MCF 10A (cell line): ENCODE measurements at regions not wholly inside any gene's neighbourhood (a gene's known extent, or its start where the extent isn't known, plus 50 kb on each side); places are given as distances from the start of the nearest gene placed in this dataset.

Experiments
- BruUV-seq: library from RNA; stranded (reverse); fragments of 400-500 nt; replicated peaks from 2 replicates; lab custom pipeline; 2021; lab: Mats Ljungman, UMichigan
- CTCF ChIA-PET: fragments of 300-600 bp; sonication (Branson Sonifier 250); formaldehyde crosslinking; extraction: SDS; loops from one replicate; lab custom pipeline; 2021; ENCODE audit warnings: antibody characterized with exemption, inconsistent platforms; lab: Yijun Ruan, JAX
- POLR2A ChIA-PET: fragments of 300-600, 350-650 bp; sonication (Branson Sonifier 250); formaldehyde crosslinking; extraction: SDS; loops from one replicate; lab custom pipeline; 2020; ENCODE audit warnings: antibody characterized with exemption, inconsistent platforms; lab: Yijun Ruan, JAX
- DNase-seq: peaks from one replicate; pipeline ENCODE4 v3.0.0-alpha.2; 2018; ENCODE audit not compliant: unreplicated experiment
- H3K27ac Mint-ChIP-seq: one replicate; pipeline ENCODE4 v1.8.0; 2022; ENCODE audit warnings: mild to moderate bottlenecking, low read depth, mixed read lengths; ENCODE audit not compliant: unreplicated experiment
- H3K27me3 Mint-ChIP-seq: one replicate; pipeline ENCODE4 v1.8.0; 2022; ENCODE audit warnings: mixed read lengths; ENCODE audit not compliant: insufficient read depth, unreplicated experiment
- H3K36me3 Mint-ChIP-seq: one replicate; pipeline ENCODE4 v1.8.0; 2022; ENCODE audit warnings: mild to moderate bottlenecking, moderate library complexity, mixed read lengths; ENCODE audit not compliant: insufficient read depth, unreplicated experiment
- H3K4me1 Mint-ChIP-seq: one replicate; pipeline ENCODE4 v1.8.0; 2022; ENCODE audit warnings: mixed read lengths; ENCODE audit not compliant: insufficient read depth, unreplicated experiment
- H3K4me3 Mint-ChIP-seq: one replicate; pipeline ENCODE4 v1.8.0; 2022; ENCODE audit warnings: mild to moderate bottlenecking, moderate library complexity, mixed read lengths; ENCODE audit not compliant: unreplicated experiment
- H3K9me3 Mint-ChIP-seq: one replicate; pipeline ENCODE4 v1.8.0; 2022; ENCODE audit warnings: mixed read lengths; ENCODE audit not compliant: unreplicated experiment
- intact Hi-C: fragments of 100-400 bp; cut with micrococcal nuclease; formaldehyde crosslinking; loops from 2 replicates; pipeline ENCODE4 v1.14.1; 2022
- TF ChIP-seq, protein P1 (sequence below): fragments of 200-600 bp; IDR thresholded peaks from one replicate; pipeline ENCODE4 v1.8.0; 2022; ENCODE audit warnings: antibody characterized with exemption, mild to moderate bottlenecking; ENCODE audit not compliant: unreplicated experiment

DNA sequence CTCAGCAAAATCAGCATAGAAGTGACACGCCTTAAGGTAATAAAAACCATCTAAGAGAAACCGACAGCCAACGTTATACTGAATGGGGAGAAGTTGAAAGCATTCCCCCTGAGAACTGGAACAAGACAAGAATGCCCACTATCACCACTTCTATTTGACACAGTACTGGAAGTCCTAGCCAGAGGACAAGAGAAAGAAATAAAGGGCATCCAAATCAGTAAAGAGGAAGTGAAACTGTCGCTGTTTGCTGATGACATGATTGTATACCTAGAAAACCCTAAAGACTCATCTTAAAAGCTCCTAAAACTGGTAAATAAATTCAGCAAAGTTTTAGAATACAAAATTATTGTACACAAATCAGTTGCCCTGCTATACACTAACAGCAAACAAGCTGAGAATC is 393.3 kb downstream of the KIF4B start:
- Mint-ChIP-seq H3K4me3 (no peak overlapping the region), H3K9me3 (peaks cover 10% of the 10 kb centered on the region), H3K27ac (no peak overlapping the region), H3K4me1 (peaks cover 25% of the 10 kb centered on the region), H3K36me3 (no peaks in the 10 kb centered on the region), H3K27me3 (no peaks in the 10 kb centered on the region)
- CTCF ChIA-PET = interaction anchor here (0.6 kb wide), 1 partner anchor 319 kb away, joined by 7 read pairs; no protein-coding TSS in a partner anchor
- TF ChIP-seq, protein P1, sequence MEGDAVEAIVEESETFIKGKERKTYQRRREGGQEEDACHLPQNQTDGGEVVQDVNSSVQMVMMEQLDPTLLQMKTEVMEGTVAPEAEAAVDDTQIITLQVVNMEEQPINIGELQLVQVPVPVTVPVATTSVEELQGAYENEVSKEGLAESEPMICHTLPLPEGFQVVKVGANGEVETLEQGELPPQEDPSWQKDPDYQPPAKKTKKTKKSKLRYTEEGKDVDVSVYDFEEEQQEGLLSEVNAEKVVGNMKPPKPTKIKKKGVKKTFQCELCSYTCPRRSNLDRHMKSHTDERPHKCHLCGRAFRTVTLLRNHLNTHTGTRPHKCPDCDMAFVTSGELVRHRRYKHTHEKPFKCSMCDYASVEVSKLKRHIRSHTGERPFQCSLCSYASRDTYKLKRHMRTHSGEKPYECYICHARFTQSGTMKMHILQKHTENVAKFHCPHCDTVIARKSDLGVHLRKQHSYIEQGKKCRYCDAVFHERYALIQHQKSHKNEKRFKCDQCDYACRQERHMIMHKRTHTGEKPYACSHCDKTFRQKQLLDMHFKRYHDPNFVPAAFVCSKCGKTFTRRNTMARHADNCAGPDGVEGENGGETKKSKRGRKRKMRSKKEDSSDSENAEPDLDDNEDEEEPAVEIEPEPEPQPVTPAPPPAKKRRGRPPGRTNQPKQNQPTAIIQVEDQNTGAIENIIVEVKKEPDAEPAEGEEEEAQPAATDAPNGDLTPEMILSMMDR = no peak
- no TSS peak for BruUV-seq
- no peak for DNase-seq
- intact Hi-C loops = no loop called here
- POLR2A ChIA-PET = interaction anchor here (0.8 kb wide), 1 partner anchor 44 kb away, joined by 3 read pairs; no protein-coding TSS in a partner anchor

DNA sequence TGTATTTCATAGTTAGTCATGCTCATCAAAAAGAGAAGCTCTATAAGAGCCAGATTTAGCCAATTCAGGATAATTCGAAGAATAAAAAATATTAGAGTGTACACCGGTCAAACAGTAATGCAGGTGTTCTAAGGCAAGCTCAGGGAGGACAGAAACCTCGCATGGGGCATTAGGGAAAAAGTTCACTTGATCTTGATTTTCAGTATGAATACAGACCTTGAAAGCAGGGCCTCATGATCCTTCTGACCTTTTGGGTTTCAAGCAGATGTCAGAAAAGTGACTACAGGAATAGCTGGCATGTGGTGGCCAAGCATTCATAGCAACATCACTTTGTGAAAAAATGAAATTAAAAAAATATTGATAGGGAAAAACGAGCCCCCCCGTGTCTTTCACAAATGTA is 394.9 kb downstream of the KIF4B start:
- Mint-ChIP-seq H3K36me3 (no peaks in the 10 kb centered on the region), H3K9me3 (peaks cover 10% of the 10 kb centered on the region), H3K4me1 (peaks cover 9% of the 10 kb centered on the region), H3K27ac (no peak overlapping the region), H3K4me3 (no peak overlapping the region), H3K27me3 (no peaks in the 10 kb centered on the region)
- intact Hi-C loops = no loop called here
- DNase-seq = no peak
- POLR2A ChIA-PET = interaction anchor here (0.6 to 1.7 kb wide), 3 partner anchors 26 to 122 kb away, joined by 3 to 4 read pairs (median 3); no protein-coding TSS in a partner anchor
- CTCF ChIA-PET = interaction anchor here (0.7 kb wide), 1 partner anchor 726 kb away, joined by 3 read pairs; no protein-coding TSS in a partner anchor
- no TSS peak for BruUV-seq
- TF ChIP-seq, protein P1 = no peak

- DNase-seq = no peak
- BruUV-seq = no TSS peak
Measured at GRCh38 chr5:155416765-155417164, 403.2 kb downstream of the KIF4B start.

DNA sequence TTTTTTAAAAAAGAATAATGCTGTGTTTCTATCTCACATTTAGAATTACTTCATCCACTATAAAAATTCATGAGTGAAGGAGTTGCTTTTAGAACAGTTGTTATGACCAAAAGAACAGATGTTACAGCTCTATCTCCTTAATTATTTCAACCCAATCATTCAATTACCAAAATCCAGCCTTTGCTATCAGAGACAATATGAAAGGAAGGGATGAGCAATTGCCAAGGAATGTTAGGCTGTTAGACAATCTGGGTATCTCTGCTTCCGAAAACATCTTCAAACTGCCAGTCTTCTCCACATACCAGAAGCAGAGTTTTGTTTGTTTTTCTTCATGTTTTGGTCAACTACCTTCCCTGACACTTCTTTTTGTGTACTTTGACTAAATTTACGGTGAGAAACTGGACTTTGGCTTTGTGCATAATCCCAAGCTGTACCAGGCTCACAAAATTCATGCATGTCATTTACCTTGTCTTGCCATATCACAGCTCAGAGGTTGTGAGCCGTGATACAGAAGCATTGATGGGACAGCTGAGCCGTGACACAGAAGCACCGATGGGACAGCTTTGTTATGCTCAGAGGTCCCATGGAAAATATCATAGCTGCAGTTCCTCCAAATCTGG is 405.5 kb downstream of the KIF4B start:
- Mint-ChIP-seq H3K27ac (no peak overlapping the region), H3K27me3 (no peaks in the 10 kb centered on the region), H3K36me3 (no peaks in the 10 kb centered on the region), H3K9me3 (no peaks in the 10 kb centered on the region), H3K4me3 (no peak overlapping the region), H3K4me1 (peaks cover 8% of the 10 kb centered on the region)
- ChIA-PET POLR2A (interaction anchor here (0.5 to 0.7 kb wide), 4 partner anchors 138 to 317 kb away, joined by 3 read pairs; no protein-coding TSS in a partner anchor), CTCF (interaction anchor here (0.6 to 0.7 kb wide), 3 partner anchors 776 to 1712 kb away, joined by 3 to 5 read pairs (median 4); no protein-coding TSS in a partner anchor)
- no peak for DNase-seq
- BruUV-seq = no TSS peak
- TF ChIP-seq, protein P1 = no peak
- intact Hi-C loops = no loop called here

More at GRCh38 chr5:155416765-155417164, 403.2 kb downstream of the KIF4B start:
- intact Hi-C loops = no loop called here
- Mint-ChIP-seq H3K4me1 (peaks cover 8% of the 10 kb centered on the region), H3K9me3 (no peaks in the 10 kb centered on the region), H3K27me3 (no peaks in the 10 kb centered on the region), H3K4me3 (no peak overlapping the region), H3K27ac (no peak overlapping the region), H3K36me3 (no peaks in the 10 kb centered on the region)
- CTCF ChIA-PET = interaction anchor here (1.0 kb wide), 1 partner anchor 13 kb away, joined by 3 read pairs; no protein-coding TSS in a partner anchor
- TF ChIP-seq, protein P1 = no peak
- POLR2A ChIA-PET = no interaction called here
